H1 (cell line): ENCODE measurements at regions not wholly inside any gene's neighbourhood (a gene's known extent, or its start where the extent isn't known, plus 50 kb on each side); places are given as distances from the start of the nearest gene placed in this dataset.

Experiments used
- CREB1 ChIP-seq: IDR thresholded peaks from 2 replicates; pipeline ENCODE4 v1.6.1; 2012; ENCODE audit warnings: inconsistent platforms
- POLR2A ChIP-seq, 2 experiments: IDR thresholded peaks; 1 replicate in 1 of 2; 2 replicates in 1 of 2; pipeline ENCODE4 v1.6.1; 2011; ENCODE audit warnings: low read depth in 2 of 2, low read length in 2 of 2, mild to moderate bottlenecking in 2 of 2; ENCODE audit errors: control extremely low read depth in 1 of 2
- SIN3A ChIP-seq, 2 experiments: IDR thresholded peaks in 1 of 2; conservative IDR thresholded peaks in 1 of 2; 2 replicates each; pipeline ENCODE4 v1.6.1; 2011 to 2012; ENCODE audit warnings: low read length in 2 of 2, improper control_type of control experiment in 1 of 2, low read depth in 1 of 2, mild to moderate bottlenecking in 1 of 2
- YY1 ChIP-seq: IDR thresholded peaks from 2 replicates; pipeline ENCODE4 v1.6.1; 2011; ENCODE audit warnings: low read depth, mild to moderate bottlenecking, low read length
- TF ChIP-seq, protein P1 (sequence below), 3 experiments: IDR thresholded peaks; 1 replicate in 2 of 3; 2 replicates in 1 of 3; pipeline versions ENCODE4 v1.5.1 to v1.6.1; 2011; ENCODE audit warnings: low read length in 3 of 3, mild to moderate bottlenecking in 3 of 3, inconsistent platforms in 2 of 3, low read depth in 1 of 3, moderate library complexity in 1 of 3; ENCODE audit not compliant: insufficient read depth in 1 of 3; ENCODE audit errors: control extremely low read depth in 1 of 3

DNA sequence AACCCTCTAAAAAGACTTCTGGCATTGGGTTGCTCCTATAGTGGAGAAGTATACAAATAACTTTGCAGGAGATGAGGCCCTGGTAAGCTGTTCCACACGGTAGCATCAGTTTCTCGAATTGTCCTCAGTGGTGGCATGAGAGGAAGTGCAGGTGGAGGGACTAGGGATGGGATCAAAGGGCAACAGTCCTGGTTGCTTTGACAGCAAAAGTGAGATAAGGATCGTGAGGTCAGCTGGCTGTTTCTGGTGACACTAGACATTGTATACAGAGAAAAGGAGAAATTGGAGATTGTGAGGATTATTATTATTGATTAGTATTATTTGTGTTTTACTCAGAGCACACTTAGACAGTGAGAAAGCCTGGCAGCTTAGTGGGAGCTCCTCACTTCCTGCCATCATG, 61.3 kb upstream of the EXOC2 start:
- TF ChIP-seq CREB1 (no peak), SIN3A (conservative IDR thresholded peaks at IDR 0.05 in 1 of 2, IDR thresholded peaks at IDR 0.05 in 1 of 2; ENCODE audit: low read depth in 1 of 2, low read length in 2 of 2) (no peak), POLR2A (IDR thresholded peaks at IDR 0.05; ENCODE audit: control extremely low read depth in 1 of 2, low read depth in 2 of 2, low read length in 2 of 2) (no peak), YY1 (no peak)
- TF ChIP-seq, protein P1, sequence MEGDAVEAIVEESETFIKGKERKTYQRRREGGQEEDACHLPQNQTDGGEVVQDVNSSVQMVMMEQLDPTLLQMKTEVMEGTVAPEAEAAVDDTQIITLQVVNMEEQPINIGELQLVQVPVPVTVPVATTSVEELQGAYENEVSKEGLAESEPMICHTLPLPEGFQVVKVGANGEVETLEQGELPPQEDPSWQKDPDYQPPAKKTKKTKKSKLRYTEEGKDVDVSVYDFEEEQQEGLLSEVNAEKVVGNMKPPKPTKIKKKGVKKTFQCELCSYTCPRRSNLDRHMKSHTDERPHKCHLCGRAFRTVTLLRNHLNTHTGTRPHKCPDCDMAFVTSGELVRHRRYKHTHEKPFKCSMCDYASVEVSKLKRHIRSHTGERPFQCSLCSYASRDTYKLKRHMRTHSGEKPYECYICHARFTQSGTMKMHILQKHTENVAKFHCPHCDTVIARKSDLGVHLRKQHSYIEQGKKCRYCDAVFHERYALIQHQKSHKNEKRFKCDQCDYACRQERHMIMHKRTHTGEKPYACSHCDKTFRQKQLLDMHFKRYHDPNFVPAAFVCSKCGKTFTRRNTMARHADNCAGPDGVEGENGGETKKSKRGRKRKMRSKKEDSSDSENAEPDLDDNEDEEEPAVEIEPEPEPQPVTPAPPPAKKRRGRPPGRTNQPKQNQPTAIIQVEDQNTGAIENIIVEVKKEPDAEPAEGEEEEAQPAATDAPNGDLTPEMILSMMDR (IDR thresholded peaks at IDR 0.05; ENCODE audit: control extremely low read depth in 1 of 3, insufficient read depth in 1 of 3, low read depth in 1 of 3, low read length in 3 of 3) = no peak
